ENCODE measurements at regions not wholly inside any gene's neighbourhood (a gene's known extent, or its start where the extent isn't known, plus 50 kb on each side); places are given as distances from the start of the nearest gene placed in this dataset.

DNA sequence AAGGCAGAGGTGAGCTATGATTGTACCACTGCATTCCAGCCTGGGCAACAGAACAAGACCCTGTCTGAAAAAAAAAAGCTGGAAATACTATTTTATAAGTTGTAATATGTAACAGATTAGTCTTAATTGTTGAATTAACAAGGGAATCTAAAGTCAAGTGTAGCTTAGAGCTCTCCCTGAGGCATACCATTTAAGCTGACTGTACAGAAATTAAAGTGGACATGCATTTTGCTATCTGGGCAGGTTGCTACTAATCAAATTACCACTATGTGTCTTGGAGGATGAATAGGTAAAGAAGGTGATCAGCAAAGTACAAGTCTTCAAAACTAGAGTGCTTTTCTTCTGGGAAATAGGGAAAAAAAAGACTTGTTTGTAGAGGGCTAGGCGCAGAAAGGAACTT is 205.3 kb upstream of the JADE1 start:
- Histone ChIP-seq H3K36me3 (ENCODE audit: control insufficient read depth in 2 of 2, extremely low read depth in 1 of 2, insufficient read depth in 2 of 2, low read length in 2 of 2) (no peaks in the 10 kb centered on the region), H3K27me3 (ENCODE audit: control insufficient read depth, extremely low read depth, insufficient read depth, low read length) (no peaks in the 10 kb centered on the region), H2AFZ (ENCODE audit: control insufficient read depth, low read length) (no peak overlapping the region), H3K9ac (ENCODE audit: control insufficient read depth, extremely low read depth, insufficient read depth, low read length) (no peak overlapping the region), H3K79me2 (ENCODE audit: control insufficient read depth, insufficient read depth, low read length) (no peaks in the 10 kb centered on the region), H3K9me3 (ENCODE audit: control insufficient read depth, low read depth, low read length) (no peaks in the 10 kb centered on the region), H3K9me1 (ENCODE audit: control insufficient read depth, extremely low read depth, insufficient read depth, low read length) (no peaks in the 10 kb centered on the region), H3K4me1 (ENCODE audit: control insufficient read depth, extremely low read depth, insufficient read depth, low read length) (peaks cover 48% of the 10 kb centered on the region), H3K4me2 (ENCODE audit: control insufficient read depth, extremely low read depth, insufficient read depth, low read depth, low read length) (peak overlapping the region; percentile 29), H4K20me1 (ENCODE audit: control insufficient read depth, extremely low read depth, insufficient read depth, low read length) (no peaks in the 10 kb centered on the region), H3K27ac (ENCODE audit: control insufficient read depth, insufficient read depth, low read length) (peak overlapping the region; percentile 47), H3K4me3 (ENCODE audit: control insufficient read depth in 2 of 3, extremely low read depth in 1 of 3, insufficient read depth in 2 of 3, low read depth in 1 of 3, low read length in 3 of 3) (no peak overlapping the region)
- no peak for TF ChIP-seq CTCF (optimal IDR thresholded peaks at IDR 0.05 in 1 of 3, IDR thresholded peaks at IDR 0.05 in 1 of 3, conservative IDR thresholded peaks at IDR 0.05 in 1 of 3; ENCODE audit: extremely low read depth in 1 of 3, insufficient read depth in 2 of 3, low read length in 3 of 3)
- FAIRE-seq (no peak), DNase-seq (ENCODE audit: low read depth, low spot score) (no peak)
- dilution Hi-C loops (cut with MboI; ENCODE audit: extremely low pct_ligation_motif_present, low sequenced_read_pairs), result no loop called here

GRCh38 chr4:128603081-128603480 is 206.4 kb upstream of the JADE1 start:
- no peaks in the 10 kb centered on the region for H4K20me1 ChIP-seq (ENCODE audit: control insufficient read depth, extremely low read depth, insufficient read depth, low read length)
- no peaks in the 10 kb centered on the region for H3K9me3 ChIP-seq (ENCODE audit: control insufficient read depth, low read depth, low read length)
- no peaks in the 10 kb centered on the region for H3K36me3 ChIP-seq (ENCODE audit: control insufficient read depth in 2 of 2, extremely low read depth in 1 of 2, insufficient read depth in 2 of 2, low read length in 2 of 2)
- H3K9ac ChIP-seq (ENCODE audit: control insufficient read depth, extremely low read depth, insufficient read depth, low read length), result no peak overlapping the region
- no peak overlapping the region for H3K4me3 ChIP-seq (ENCODE audit: control insufficient read depth in 2 of 3, extremely low read depth in 1 of 3, insufficient read depth in 2 of 3, low read depth in 1 of 3, low read length in 3 of 3)
- no peaks in the 10 kb centered on the region for H3K9me1 ChIP-seq (ENCODE audit: control insufficient read depth, extremely low read depth, insufficient read depth, low read length)
- H3K79me2 ChIP-seq (ENCODE audit: control insufficient read depth, insufficient read depth, low read length), result no peaks in the 10 kb centered on the region
- TF ChIP-seq EZH2 (IDR thresholded peaks at IDR 0.05; ENCODE audit: low read length) (no peak), CTCF (optimal IDR thresholded peaks at IDR 0.05 in 1 of 3, IDR thresholded peaks at IDR 0.05 in 1 of 3, conservative IDR thresholded peaks at IDR 0.05 in 1 of 3; ENCODE audit: extremely low read depth in 1 of 3, insufficient read depth in 2 of 3, low read length in 3 of 3) (no peak)
- no peak overlapping the region for H3K27ac ChIP-seq (ENCODE audit: control insufficient read depth, insufficient read depth, low read length)
- no peak overlapping the region for H3K4me2 ChIP-seq (ENCODE audit: control insufficient read depth, extremely low read depth, insufficient read depth, low read depth, low read length)
- DNase-seq (ENCODE audit: low read depth, low spot score) (no peak), FAIRE-seq (no peak)
- H2AFZ ChIP-seq (ENCODE audit: control insufficient read depth, low read length), result no peak overlapping the region
- dilution Hi-C loops (cut with MboI; ENCODE audit: extremely low pct_ligation_motif_present, low sequenced_read_pairs), result no loop called here
- peaks cover 48% of the 10 kb centered on the region for H3K4me1 ChIP-seq (ENCODE audit: control insufficient read depth, extremely low read depth, insufficient read depth, low read length)
- H3K27me3 ChIP-seq (ENCODE audit: control insufficient read depth, extremely low read depth, insufficient read depth, low read length), result no peaks in the 10 kb centered on the region

All from keratinocyte (primary cell).